ENCODE measurements at regions not wholly inside any gene's neighbourhood (a gene's known extent, or its start where the extent isn't known, plus 50 kb on each side); places are given as distances from the start of the nearest gene placed in this dataset.

DNA sequence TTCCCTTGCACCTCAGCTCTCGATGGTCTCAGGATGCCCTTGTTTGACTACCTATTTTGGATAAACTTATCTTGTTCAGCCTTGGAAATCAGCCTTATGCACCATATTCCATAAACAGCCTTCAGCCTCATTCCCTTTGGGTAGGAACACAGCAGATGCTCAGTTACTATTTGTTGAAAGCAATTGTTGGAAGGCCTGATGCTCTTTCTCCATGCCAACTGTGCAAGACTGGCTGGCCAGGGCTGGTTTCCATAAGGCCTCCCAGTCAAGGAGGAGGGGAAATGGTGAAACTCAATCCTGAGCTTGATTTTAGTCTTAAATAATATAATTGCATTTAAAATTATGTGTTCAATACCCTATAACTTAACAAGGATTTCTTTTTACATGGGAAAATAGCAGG is 121.1 kb upstream of the DEPDC1 start:
- H3K9me3 ChIP-seq (ENCODE audit: control insufficient read depth in 4 of 4, low read length in 3 of 4), result peaks cover 0 to 13% (median 3%) of the 10 kb centered on the region in 4 donors
- H3K36me3 ChIP-seq (ENCODE audit: control insufficient read depth in 4 of 4, insufficient read depth in 3 of 4, low read depth in 1 of 4, low read length in 3 of 4), result no peaks in the 10 kb centered on the region
- no peak overlapping the region for H3K4me3 ChIP-seq (ENCODE audit: low read depth in 1 of 3, low read length in 3 of 3)
- TF ChIP-seq JUND (IDR thresholded peaks at IDR 0.05) (no peak), GABPA (IDR thresholded peaks at IDR 0.05 in 1 of 2, conservative IDR thresholded peaks at IDR 0.05 in 1 of 2) (no peak), RAD21 (IDR thresholded peaks at IDR 0.05) (no peak), EGR1 (IDR thresholded peaks at IDR 0.05; ENCODE audit: low read depth in 2 of 2) (no peak), TAF1 (conservative IDR thresholded peaks at IDR 0.05) (no peak), HNF4G (IDR thresholded peaks at IDR 0.05) (no peak), NR2F2 (IDR thresholded peaks at IDR 0.05) (no peak), FOXA2 (IDR thresholded peaks at IDR 0.05) (no peak), HNF4A (conservative IDR thresholded peaks at IDR 0.05) (no peak)
- TF ChIP-seq, protein P1, sequence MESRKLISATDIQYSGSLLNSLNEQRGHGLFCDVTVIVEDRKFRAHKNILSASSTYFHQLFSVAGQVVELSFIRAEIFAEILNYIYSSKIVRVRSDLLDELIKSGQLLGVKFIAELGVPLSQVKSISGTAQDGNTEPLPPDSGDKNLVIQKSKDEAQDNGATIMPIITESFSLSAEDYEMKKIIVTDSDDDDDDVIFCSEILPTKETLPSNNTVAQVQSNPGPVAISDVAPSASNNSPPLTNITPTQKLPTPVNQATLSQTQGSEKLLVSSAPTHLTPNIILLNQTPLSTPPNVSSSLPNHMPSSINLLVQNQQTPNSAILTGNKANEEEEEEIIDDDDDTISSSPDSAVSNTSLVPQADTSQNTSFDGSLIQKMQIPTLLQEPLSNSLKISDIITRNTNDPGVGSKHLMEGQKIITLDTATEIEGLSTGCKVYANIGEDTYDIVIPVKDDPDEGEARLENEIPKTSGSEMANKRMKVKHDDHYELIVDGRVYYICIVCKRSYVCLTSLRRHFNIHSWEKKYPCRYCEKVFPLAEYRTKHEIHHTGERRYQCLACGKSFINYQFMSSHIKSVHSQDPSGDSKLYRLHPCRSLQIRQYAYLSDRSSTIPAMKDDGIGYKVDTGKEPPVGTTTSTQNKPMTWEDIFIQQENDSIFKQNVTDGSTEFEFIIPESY (IDR thresholded peaks at IDR 0.05), result no peak
- TF ChIP-seq, protein P2, sequence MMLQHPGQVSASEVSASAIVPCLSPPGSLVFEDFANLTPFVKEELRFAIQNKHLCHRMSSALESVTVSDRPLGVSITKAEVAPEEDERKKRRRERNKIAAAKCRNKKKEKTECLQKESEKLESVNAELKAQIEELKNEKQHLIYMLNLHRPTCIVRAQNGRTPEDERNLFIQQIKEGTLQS (IDR thresholded peaks at IDR 0.05), result no peak
- TF ChIP-seq, protein P3, sequence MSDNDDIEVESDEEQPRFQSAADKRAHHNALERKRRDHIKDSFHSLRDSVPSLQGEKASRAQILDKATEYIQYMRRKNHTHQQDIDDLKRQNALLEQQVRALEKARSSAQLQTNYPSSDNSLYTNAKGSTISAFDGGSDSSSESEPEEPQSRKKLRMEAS (IDR thresholded peaks at IDR 0.05), result no peak
- H3K9ac ChIP-seq (ENCODE audit: low read depth in 1 of 2, low read length in 2 of 2), result no peak overlapping the region
- H3K4me1 ChIP-seq (ENCODE audit: control insufficient read depth in 4 of 4, insufficient read depth in 4 of 4, low read length in 3 of 4), result no peaks in the 10 kb centered on the region
- DNase-seq (ENCODE audit: low spot score), result no peak
- H3K27me3 ChIP-seq (ENCODE audit: control insufficient read depth in 4 of 4, insufficient read depth in 4 of 4, low read length in 3 of 4), result no peaks in the 10 kb centered on the region
- WGBS, result 57% methylated on average over 1 of the region's 1 CpG
- H3K27ac ChIP-seq (ENCODE audit: low read depth in 1 of 2, low read length in 2 of 2), result no peak overlapping the region

DNA sequence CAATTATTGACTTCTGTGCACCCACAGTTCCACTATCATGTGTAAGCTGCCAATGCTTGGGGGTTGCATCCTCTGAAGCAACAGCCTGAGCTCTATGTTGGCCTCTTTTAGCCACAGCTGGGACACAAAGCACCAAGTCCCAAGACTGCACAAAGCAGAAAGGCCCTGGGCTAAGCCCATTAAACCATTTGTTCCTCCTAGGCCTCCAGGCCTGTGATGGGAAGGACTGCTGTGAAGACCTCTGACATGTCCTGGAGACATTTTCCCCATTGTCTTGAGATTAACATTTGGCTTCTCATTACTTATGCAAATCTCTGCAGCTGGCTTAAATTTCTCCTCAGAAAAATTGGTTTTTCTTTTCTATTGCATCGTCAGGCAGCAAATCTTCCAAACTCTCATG is 123.7 kb upstream of the DEPDC1 start:
- H3K36me3 ChIP-seq (ENCODE audit: control insufficient read depth in 4 of 4, insufficient read depth in 3 of 4, low read depth in 1 of 4, low read length in 3 of 4), result no peaks in the 10 kb centered on the region
- no peak overlapping the region for H3K4me3 ChIP-seq (ENCODE audit: low read depth in 1 of 3, low read length in 3 of 3)
- no peaks in the 10 kb centered on the region for H3K27me3 ChIP-seq (ENCODE audit: control insufficient read depth in 4 of 4, insufficient read depth in 4 of 4, low read length in 3 of 4)
- H3K27ac ChIP-seq (ENCODE audit: low read depth in 1 of 2, low read length in 2 of 2), result no peak overlapping the region
- no peak for TF ChIP-seq TAF1 (conservative IDR thresholded peaks at IDR 0.05)
- TF ChIP-seq YY1 (IDR thresholded peaks at IDR 0.05), result no peak
- TF ChIP-seq FOXA1 (IDR thresholded peaks at IDR 0.05), result no peak
- no peaks in the 10 kb centered on the region for H3K4me1 ChIP-seq (ENCODE audit: control insufficient read depth in 4 of 4, insufficient read depth in 4 of 4, low read length in 3 of 4)
- DNase-seq (ENCODE audit: low spot score), result no peak
- peaks cover 0 to 11% (median under 1%) of the 10 kb centered on the region in 4 donors for H3K9me3 ChIP-seq (ENCODE audit: control insufficient read depth in 4 of 4, low read length in 3 of 4)
- no peak overlapping the region for H3K9ac ChIP-seq (ENCODE audit: low read depth in 1 of 2, low read length in 2 of 2)
- 84% methylated on average over 1 of the region's 1 CpG for WGBS

DNA sequence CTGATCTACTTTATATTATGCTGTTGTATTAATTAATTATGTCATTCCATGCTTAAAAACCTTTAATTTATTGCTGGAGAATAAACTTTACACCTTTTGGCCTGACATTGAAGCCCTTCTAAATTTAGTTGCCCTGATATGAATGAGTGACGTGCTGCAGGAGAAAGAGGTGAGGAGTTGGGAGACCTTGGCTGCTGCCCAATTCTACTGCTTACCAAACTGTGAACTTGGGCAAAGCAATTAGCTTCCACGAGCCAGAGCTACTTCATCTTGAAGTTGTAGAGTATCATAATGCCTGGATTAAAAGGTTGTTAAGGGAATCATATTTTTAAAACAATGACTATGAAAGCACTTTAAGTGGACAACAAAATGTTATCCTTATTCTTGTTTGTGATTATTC is 126.8 kb upstream of the DEPDC1 start:
- 51% methylated on average over 2 of the region's 2 CpGs for WGBS
- TF ChIP-seq, protein P3 (IDR thresholded peaks at IDR 0.05), result no peak
- TF ChIP-seq RAD21 (IDR thresholded peaks at IDR 0.05) (no peak), FOXA1 (IDR thresholded peaks at IDR 0.05) (no peak), NR2F2 (IDR thresholded peaks at IDR 0.05) (no peak), TAF1 (conservative IDR thresholded peaks at IDR 0.05) (no peak), GABPA (IDR thresholded peaks at IDR 0.05 in 1 of 2, conservative IDR thresholded peaks at IDR 0.05 in 1 of 2) (no peak), RXRA (IDR thresholded peaks at IDR 0.05) (no peak), YY1 (IDR thresholded peaks at IDR 0.05) (no peak), HNF4G (IDR thresholded peaks at IDR 0.05) (no peak), HNF4A (conservative IDR thresholded peaks at IDR 0.05) (no peak)
- TF ChIP-seq, protein P4, sequence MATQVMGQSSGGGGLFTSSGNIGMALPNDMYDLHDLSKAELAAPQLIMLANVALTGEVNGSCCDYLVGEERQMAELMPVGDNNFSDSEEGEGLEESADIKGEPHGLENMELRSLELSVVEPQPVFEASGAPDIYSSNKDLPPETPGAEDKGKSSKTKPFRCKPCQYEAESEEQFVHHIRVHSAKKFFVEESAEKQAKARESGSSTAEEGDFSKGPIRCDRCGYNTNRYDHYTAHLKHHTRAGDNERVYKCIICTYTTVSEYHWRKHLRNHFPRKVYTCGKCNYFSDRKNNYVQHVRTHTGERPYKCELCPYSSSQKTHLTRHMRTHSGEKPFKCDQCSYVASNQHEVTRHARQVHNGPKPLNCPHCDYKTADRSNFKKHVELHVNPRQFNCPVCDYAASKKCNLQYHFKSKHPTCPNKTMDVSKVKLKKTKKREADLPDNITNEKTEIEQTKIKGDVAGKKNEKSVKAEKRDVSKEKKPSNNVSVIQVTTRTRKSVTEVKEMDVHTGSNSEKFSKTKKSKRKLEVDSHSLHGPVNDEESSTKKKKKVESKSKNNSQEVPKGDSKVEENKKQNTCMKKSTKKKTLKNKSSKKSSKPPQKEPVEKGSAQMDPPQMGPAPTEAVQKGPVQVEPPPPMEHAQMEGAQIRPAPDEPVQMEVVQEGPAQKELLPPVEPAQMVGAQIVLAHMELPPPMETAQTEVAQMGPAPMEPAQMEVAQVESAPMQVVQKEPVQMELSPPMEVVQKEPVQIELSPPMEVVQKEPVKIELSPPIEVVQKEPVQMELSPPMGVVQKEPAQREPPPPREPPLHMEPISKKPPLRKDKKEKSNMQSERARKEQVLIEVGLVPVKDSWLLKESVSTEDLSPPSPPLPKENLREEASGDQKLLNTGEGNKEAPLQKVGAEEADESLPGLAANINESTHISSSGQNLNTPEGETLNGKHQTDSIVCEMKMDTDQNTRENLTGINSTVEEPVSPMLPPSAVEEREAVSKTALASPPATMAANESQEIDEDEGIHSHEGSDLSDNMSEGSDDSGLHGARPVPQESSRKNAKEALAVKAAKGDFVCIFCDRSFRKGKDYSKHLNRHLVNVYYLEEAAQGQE (IDR thresholded peaks at IDR 0.05), result no peak
- TF ChIP-seq, protein P1 (IDR thresholded peaks at IDR 0.05), result no peak
- TF ChIP-seq, protein P5, sequence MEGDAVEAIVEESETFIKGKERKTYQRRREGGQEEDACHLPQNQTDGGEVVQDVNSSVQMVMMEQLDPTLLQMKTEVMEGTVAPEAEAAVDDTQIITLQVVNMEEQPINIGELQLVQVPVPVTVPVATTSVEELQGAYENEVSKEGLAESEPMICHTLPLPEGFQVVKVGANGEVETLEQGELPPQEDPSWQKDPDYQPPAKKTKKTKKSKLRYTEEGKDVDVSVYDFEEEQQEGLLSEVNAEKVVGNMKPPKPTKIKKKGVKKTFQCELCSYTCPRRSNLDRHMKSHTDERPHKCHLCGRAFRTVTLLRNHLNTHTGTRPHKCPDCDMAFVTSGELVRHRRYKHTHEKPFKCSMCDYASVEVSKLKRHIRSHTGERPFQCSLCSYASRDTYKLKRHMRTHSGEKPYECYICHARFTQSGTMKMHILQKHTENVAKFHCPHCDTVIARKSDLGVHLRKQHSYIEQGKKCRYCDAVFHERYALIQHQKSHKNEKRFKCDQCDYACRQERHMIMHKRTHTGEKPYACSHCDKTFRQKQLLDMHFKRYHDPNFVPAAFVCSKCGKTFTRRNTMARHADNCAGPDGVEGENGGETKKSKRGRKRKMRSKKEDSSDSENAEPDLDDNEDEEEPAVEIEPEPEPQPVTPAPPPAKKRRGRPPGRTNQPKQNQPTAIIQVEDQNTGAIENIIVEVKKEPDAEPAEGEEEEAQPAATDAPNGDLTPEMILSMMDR (IDR thresholded peaks at IDR 0.05; ENCODE audit: low read depth, low read length, missing input control), result no peak

More for the DNA sequence above, 126.8 kb upstream of the DEPDC1 start:
- H3K27me3 ChIP-seq (ENCODE audit: control insufficient read depth in 4 of 4, insufficient read depth in 4 of 4, low read length in 3 of 4), result no peaks in the 10 kb centered on the region
- H3K4me1 ChIP-seq (ENCODE audit: control insufficient read depth in 4 of 4, insufficient read depth in 4 of 4, low read length in 3 of 4), result no peaks in the 10 kb centered on the region
- no peak overlapping the region for H3K27ac ChIP-seq (ENCODE audit: low read depth in 1 of 2, low read length in 2 of 2)
- no peak overlapping the region for H3K4me3 ChIP-seq (ENCODE audit: low read depth in 1 of 3, low read length in 3 of 3)
- peaks cover 0 to 11% (median under 1%) of the 10 kb centered on the region in 4 donors for H3K9me3 ChIP-seq (ENCODE audit: control insufficient read depth in 4 of 4, low read length in 3 of 4)
- DNase-seq (ENCODE audit: low spot score), result no peak
- H3K36me3 ChIP-seq (ENCODE audit: control insufficient read depth in 4 of 4, insufficient read depth in 3 of 4, low read depth in 1 of 4, low read length in 3 of 4), result no peaks in the 10 kb centered on the region
- no peak overlapping the region for H3K9ac ChIP-seq (ENCODE audit: low read depth in 1 of 2, low read length in 2 of 2)
